ENCODE measurements at regions not wholly inside any gene's neighbourhood (a gene's known extent, or its start where the extent isn't known, plus 50 kb on each side); places are given as distances from the start of the nearest gene placed in this dataset.

DNA sequence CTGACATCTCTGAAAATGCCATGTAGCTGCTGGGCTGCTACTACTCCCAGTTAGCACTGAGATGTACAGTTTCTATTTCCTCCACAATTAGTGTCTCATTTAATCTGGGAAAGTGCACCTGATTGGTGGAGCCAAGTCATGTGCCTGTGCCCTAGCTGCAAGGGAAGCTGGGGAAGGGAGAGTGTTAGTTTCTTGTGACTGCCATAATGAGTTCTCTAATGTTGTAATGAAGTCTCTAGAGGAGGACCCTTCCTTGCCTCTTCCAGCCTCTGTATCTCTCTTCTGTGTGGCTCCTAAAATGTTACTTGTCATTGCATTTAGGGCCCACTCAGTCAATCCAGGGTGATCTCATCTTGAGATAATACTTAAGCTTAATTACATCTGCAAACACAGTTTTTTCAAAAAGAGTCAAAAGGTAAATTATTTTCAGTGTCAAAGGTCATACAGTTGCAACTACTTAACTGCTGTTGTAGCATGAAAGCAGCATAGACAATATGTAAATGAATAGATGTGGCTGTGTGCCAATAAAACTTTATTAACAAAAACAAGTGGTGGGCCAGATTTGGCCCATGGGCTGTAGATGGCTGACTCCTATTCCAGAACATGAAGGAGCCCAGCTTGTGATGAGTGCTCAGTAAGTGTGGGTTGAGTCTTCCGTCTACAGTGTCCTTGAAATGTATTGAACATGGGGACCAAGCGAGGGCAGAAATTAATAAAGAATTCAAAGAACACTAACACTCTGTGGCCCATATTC lies 137.2 kb upstream of the MAP1LC3B2 start:
- DNase-seq (ENCODE audit: low spot score) (no peak), ATAC-seq (ENCODE audit: low read depth) (no peak)
- no peak overlapping the region for H3K27ac ChIP-seq (ENCODE audit: poor library complexity, severe bottlenecking)
- no peaks in the 10 kb centered on the region for H3K9me3 ChIP-seq (ENCODE audit: severe bottlenecking)
- H3K27me3 ChIP-seq (ENCODE audit: insufficient read depth, poor library complexity, severe bottlenecking), result no peaks in the 10 kb centered on the region
- H3K4me1 ChIP-seq (ENCODE audit: insufficient read depth, poor library complexity, severe bottlenecking), result peaks cover 19% of the 10 kb centered on the region
- H3K4me3 ChIP-seq (ENCODE audit: severe bottlenecking), result no peak overlapping the region
- TF ChIP-seq, protein P1, sequence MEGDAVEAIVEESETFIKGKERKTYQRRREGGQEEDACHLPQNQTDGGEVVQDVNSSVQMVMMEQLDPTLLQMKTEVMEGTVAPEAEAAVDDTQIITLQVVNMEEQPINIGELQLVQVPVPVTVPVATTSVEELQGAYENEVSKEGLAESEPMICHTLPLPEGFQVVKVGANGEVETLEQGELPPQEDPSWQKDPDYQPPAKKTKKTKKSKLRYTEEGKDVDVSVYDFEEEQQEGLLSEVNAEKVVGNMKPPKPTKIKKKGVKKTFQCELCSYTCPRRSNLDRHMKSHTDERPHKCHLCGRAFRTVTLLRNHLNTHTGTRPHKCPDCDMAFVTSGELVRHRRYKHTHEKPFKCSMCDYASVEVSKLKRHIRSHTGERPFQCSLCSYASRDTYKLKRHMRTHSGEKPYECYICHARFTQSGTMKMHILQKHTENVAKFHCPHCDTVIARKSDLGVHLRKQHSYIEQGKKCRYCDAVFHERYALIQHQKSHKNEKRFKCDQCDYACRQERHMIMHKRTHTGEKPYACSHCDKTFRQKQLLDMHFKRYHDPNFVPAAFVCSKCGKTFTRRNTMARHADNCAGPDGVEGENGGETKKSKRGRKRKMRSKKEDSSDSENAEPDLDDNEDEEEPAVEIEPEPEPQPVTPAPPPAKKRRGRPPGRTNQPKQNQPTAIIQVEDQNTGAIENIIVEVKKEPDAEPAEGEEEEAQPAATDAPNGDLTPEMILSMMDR (IDR thresholded peaks at IDR 0.05; ENCODE audit: poor library complexity, severe bottlenecking), result no peak
- no peaks in the 10 kb centered on the region for H3K36me3 ChIP-seq (ENCODE audit: low read depth)

DNA sequence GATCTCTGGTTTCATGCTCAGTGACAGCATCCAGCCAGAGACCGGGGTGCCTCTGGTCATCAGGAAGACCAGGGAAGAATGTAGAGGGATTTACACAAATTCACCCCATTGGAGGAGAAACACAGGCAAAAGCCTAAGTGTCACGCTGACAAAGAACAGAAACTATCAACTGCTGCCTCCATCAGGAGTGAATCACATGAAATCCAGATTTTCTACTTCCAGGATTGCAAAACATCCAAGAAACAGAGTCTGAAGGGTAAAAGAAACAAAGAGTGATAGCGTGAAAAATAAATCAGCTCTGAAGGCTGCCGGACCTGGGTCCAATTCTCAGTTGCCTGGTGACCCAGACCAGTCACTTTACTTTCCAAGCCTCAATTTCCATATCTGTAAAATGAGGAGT lies 136.1 kb upstream of the MAP1LC3B2 start:
- Histone ChIP-seq H3K27me3 (ENCODE audit: insufficient read depth, poor library complexity, severe bottlenecking) (no peaks in the 10 kb centered on the region), H3K4me3 (ENCODE audit: severe bottlenecking) (no peak overlapping the region), H3K9me3 (ENCODE audit: severe bottlenecking) (no peaks in the 10 kb centered on the region), H3K27ac (ENCODE audit: poor library complexity, severe bottlenecking) (no peak overlapping the region), H3K4me1 (ENCODE audit: insufficient read depth, poor library complexity, severe bottlenecking) (peaks cover 24% of the 10 kb centered on the region), H3K36me3 (ENCODE audit: low read depth) (no peaks in the 10 kb centered on the region)
- ATAC-seq (ENCODE audit: low read depth) (no peak), DNase-seq (ENCODE audit: low spot score) (no peak)
- TF ChIP-seq, protein P1 (IDR thresholded peaks at IDR 0.05; ENCODE audit: poor library complexity, severe bottlenecking), result peak; percentile 7

DNA sequence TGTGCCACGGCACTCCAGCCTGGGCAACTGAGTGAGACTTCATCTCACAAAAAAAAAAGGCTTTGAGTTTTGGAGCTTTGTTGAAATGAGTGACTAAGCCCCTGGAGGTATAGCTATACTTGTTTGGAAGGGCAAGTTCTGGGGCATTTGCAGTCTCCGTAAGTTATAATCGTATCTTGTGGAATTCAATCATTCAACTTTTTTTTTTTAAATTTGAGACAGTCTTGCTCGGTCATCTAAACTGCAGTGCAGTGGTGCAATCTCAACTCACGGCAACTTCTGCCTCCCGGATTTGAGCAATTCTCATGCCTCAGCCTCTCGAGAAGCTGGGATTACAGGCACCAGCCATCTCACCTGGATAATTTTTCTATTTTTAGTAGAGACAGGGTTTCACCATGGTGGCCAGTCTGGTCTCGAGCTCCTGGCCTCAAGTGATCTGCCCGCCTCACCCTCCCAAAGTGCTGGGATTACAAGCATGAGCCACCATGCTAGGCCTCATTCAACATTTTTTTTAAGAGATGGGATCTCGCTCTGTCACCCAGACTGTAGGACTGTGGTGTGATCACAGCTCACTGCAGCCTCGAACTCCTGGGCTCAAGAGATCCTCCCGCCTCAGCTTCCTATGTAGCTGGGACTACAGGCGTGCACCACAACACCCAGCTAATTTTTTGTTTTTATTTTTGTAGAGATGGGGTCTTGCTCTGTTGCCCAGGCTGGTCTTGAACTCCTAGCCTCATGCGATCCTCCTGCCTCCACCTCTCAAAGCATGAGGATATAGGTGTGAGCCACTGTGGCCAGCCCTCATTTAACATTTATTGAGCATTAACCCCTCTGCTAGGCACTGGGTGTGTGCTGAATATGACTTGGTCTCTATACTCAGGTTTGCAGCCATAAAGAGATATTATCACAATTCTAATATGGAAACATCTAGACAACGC lies 133.7 kb upstream of the MAP1LC3B2 start:
- Histone ChIP-seq H3K27ac (ENCODE audit: poor library complexity, severe bottlenecking) (peak overlapping the region; percentile 65), H3K27me3 (ENCODE audit: insufficient read depth, poor library complexity, severe bottlenecking) (no peaks in the 10 kb centered on the region), H3K36me3 (ENCODE audit: low read depth) (no peaks in the 10 kb centered on the region), H3K9me3 (ENCODE audit: severe bottlenecking) (no peaks in the 10 kb centered on the region), H3K4me3 (ENCODE audit: severe bottlenecking) (no peak overlapping the region), H3K4me1 (ENCODE audit: insufficient read depth, poor library complexity, severe bottlenecking) (peaks cover 24% of the 10 kb centered on the region)
- DNase-seq (ENCODE audit: low spot score) (no peak), ATAC-seq (ENCODE audit: low read depth) (no peak)
- TF ChIP-seq, protein P1 (IDR thresholded peaks at IDR 0.05; ENCODE audit: poor library complexity, severe bottlenecking), result no peak

DNA sequence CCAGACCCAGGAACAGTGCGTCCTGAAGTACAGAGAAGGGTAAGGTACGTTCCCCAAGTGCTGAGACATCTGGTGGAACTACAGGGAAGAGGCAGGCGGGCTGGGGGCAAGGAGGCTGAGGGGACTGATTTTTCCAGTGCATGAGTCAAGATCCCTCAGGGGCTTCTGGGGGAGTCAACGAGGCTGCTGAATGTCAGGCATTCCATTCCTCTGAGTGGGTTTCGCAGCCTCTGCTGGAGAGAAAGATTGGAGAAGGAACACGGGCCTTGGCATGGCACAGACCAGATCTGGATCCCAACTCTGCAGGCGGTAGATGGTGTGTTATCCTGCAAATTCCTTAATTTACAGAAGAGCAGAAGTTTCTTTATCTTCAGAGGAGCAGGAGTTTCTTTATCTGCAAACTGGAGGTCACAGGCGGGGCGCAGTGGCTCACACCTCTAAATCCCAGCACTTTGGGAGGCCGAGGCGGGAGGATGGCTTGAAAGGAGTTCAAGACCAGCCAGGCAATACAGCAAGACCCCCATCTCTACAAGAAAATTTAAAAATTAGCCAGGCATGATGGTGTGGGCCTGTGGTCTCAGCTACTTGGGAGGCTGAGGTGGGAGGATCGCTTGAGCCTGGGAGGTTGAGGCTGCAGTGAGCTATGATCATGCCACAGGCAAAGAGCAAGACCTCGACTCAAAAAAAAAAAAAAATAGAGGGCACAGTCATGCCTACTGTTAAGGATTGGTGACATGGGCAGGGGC lies 132.6 kb upstream of the MAP1LC3B2 start:
- TF ChIP-seq, protein P1 (IDR thresholded peaks at IDR 0.05; ENCODE audit: poor library complexity, severe bottlenecking), result peak; percentile 66
- no peaks in the 10 kb centered on the region for H3K9me3 ChIP-seq (ENCODE audit: severe bottlenecking)
- peak; percentile 96 for ATAC-seq (ENCODE audit: low read depth)
- peak; percentile 92 for DNase-seq (ENCODE audit: low spot score)
- H3K4me1 ChIP-seq (ENCODE audit: insufficient read depth, poor library complexity, severe bottlenecking), result peaks cover 24% of the 10 kb centered on the region
- H3K36me3 ChIP-seq (ENCODE audit: low read depth), result no peaks in the 10 kb centered on the region
- peak overlapping the region; percentile 65 for H3K27ac ChIP-seq (ENCODE audit: poor library complexity, severe bottlenecking)
- H3K27me3 ChIP-seq (ENCODE audit: insufficient read depth, poor library complexity, severe bottlenecking), result no peaks in the 10 kb centered on the region
- no peak overlapping the region for H3K4me3 ChIP-seq (ENCODE audit: severe bottlenecking)

All from RWPE2 (cell line).